ENCODE measurements at regions not wholly inside any gene's neighbourhood (a gene's known extent, or its start where the extent isn't known, plus 50 kb on each side); places are given as distances from the start of the nearest gene placed in this dataset.

DNA sequence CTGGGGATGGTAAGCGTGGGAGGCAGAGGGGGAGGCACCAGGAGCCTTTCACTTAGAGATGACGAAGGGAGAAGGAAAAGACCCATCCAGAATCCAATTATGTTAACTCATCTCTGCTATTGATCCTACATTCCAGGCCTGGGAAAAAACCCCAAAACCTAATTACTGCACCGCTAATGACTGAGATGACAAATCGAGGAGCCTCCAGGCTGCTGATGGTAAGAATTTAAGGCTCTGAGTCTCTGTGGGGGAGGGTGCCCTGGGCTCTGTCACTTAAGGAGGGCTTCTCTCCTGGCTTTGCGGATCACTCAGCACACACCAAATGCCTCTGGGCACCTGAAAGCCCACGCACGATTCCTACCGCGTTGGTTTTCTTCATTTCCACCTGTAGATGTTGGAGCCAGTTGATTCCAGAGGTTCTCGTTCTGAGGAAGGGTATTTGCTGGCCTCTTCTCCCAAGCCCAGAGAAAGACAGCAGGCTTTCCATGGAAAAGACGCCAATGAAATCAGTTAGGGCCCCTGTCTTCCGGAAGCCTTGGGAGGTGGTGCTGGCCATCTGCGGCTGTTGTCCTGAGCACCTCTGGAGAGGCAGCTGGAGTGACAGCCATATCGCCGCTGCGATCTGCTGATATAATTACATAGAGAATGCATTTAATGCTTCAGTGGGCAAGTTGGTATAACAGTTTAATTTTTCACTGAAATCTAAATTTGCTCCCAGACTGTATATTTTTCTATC lies 751.2 kb downstream of the BRD1 start:
- TF ChIP-seq CTCF (conservative IDR thresholded peaks at IDR 0.05; ENCODE audit: low read depth in 2 of 2) (no peak), EZH2 (IDR thresholded peaks at IDR 0.05; ENCODE audit: low read depth, unreplicated experiment) (no peak), CREB1 (CRISPR knock-in tag; IDR thresholded peaks at IDR 0.05; ENCODE audit: low read depth) (no peak)
- TF ChIP-seq, protein P1, sequence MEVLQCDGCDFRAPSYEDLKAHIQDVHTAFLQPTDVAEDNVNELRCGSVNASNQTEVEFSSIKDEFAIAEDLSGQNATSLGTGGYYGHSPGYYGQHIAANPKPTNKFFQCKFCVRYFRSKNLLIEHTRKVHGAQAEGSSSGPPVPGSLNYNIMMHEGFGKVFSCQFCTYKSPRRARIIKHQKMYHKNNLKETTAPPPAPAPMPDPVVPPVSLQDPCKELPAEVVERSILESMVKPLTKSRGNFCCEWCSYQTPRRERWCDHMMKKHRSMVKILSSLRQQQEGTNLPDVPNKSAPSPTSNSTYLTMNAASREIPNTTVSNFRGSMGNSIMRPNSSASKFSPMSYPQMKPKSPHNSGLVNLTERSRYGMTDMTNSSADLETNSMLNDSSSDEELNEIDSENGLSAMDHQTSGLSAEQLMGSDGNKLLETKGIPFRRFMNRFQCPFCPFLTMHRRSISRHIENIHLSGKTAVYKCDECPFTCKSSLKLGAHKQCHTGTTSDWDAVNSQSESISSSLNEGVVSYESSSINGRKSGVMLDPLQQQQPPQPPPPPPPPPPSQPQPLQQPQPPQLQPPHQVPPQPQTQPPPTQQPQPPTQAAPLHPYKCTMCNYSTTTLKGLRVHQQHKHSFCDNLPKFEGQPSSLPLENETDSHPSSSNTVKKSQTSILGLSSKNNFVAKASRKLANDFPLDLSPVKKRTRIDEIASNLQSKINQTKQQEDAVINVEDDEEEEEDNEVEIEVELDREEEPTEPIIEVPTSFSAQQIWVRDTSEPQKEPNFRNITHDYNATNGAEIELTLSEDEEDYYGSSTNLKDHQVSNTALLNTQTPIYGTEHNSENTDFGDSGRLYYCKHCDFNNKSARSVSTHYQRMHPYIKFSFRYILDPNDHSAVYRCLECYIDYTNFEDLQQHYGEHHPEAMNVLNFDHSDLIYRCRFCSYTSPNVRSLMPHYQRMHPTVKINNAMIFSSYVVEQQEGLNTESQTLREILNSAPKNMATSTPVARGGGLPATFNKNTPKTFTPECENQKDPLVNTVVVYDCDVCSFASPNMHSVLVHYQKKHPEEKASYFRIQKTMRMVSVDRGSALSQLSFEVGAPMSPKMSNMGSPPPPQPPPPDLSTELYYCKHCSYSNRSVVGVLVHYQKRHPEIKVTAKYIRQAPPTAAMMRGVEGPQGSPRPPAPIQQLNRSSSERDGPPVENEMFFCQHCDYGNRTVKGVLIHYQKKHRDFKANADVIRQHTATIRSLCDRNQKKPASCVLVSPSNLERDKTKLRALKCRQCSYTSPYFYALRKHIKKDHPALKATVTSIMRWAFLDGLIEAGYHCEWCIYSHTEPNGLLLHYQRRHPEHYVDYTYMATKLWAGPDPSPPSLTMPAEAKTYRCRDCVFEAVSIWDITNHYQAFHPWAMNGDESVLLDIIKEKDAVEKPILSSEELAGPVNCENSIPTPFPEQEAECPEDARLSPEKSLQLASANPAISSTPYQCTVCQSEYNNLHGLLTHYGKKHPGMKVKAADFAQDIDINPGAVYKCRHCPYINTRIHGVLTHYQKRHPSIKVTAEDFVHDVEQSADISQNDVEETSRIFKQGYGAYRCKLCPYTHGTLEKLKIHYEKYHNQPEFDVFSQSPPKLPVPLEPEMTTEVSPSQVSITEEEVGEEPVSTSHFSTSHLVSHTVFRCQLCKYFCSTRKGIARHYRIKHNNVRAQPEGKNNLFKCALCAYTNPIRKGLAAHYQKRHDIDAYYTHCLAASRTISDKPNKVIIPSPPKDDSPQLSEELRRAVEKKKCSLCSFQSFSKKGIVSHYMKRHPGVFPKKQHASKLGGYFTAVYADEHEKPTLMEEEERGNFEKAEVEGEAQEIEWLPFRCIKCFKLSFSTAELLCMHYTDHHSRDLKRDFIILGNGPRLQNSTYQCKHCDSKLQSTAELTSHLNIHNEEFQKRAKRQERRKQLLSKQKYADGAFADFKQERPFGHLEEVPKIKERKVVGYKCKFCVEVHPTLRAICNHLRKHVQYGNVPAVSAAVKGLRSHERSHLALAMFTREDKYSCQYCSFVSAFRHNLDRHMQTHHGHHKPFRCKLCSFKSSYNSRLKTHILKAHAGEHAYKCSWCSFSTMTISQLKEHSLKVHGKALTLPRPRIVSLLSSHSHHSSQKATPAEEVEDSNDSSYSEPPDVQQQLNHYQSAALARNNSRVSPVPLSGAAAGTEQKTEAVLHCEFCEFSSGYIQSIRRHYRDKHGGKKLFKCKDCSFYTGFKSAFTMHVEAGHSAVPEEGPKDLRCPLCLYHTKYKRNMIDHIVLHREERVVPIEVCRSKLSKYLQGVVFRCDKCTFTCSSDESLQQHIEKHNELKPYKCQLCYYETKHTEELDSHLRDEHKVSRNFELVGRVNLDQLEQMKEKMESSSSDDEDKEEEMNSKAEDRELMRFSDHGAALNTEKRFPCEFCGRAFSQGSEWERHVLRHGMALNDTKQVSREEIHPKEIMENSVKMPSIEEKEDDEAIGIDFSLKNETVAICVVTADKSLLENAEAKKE (CRISPR knock-in tag; IDR thresholded peaks at IDR 0.05), result no peak

Data from GM23338 (cell line).